OCI-LY3 (cell line): ENCODE measurements at regions not wholly inside any gene's neighbourhood (a gene's known extent, or its start where the extent isn't known, plus 50 kb on each side); places are given as distances from the start of the nearest gene placed in this dataset.

Experiments
- CTCF ChIP-seq: fragments of 200-600, 300-600 bp; sonication (generic); IDR thresholded peaks from 2 replicates; pipeline ENCODE4 v1.5.1; 2014; ENCODE audit warnings: antibody characterized with exemption, low read length, low read depth
- EZH2phosphoT487 ChIP-seq: fragments of 200-600 bp; shearing (Covaris generic); IDR thresholded peaks from 2 replicates; pipeline ENCODE4 v1.6.1; 2018; ENCODE audit warnings: antibody characterized with exemption, mixed run types, low read depth

GRCh38 chr7:47049234-47049774, 532.6 kb downstream of the TNS3 start:
- TF ChIP-seq CTCF (no peak), EZH2phosphoT487 (no peak)
